Esophagus squamous epithelium (tissue), 4 donors: ENCODE measurements at regions not wholly inside any gene's neighbourhood (a gene's known extent, or its start where the extent isn't known, plus 50 kb on each side); places are given as distances from the start of the nearest gene placed in this dataset.

Source experiments
- CTCF ChIP-seq, 6 experiments: fragments of 450-650 bp in 4 of 6; fragments of 200-600 bp in 2 of 6; sonication (generic) in 2 of 6; IDR thresholded peaks; one replicate each; pipeline ENCODE4 v1.5.1; 2016 to 2019; ENCODE audit warnings: antibody characterized with exemption in 6 of 6, mild to moderate bottlenecking in 4 of 6, moderate library complexity in 4 of 6
- POLR2A ChIP-seq, 4 donors: fragments of 450-650 bp; IDR thresholded peaks; one replicate each; pipeline ENCODE4 v1.6.1; 2017; ENCODE audit warnings: antibody characterized with exemption in 4 of 4, mild to moderate bottlenecking in 4 of 4, moderate library complexity in 3 of 4

GRCh38 chr5:29984156-29984540 is 1209.3 kb upstream of the CDH6 start:
- TF ChIP-seq CTCF (IDR thresholded peaks at IDR 0.05) = no peak
- TF ChIP-seq POLR2A (IDR thresholded peaks at IDR 0.05) = no peak
